ENCODE measurements at regions not wholly inside any gene's neighbourhood (a gene's known extent, or its start where the extent isn't known, plus 50 kb on each side); places are given as distances from the start of the nearest gene placed in this dataset.

DNA sequence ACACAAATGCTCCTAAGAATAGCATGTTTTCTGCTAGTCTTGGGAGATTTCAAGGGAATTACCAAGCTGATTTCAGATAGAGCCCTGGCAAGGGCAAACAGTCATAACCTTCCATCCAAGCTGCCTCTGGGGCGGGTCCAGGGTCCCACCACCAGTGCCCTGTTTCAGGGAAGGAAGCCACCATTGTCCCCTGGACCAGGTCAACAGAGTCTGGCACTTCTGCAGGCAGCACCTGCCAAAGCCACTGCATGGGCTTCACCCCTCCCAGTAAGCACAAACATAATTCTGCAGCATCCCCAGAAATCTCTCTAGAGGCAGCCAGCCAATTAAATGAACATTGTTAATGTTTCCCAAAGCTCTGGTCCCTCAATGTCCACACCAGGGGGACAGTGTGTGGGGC, 143.0 kb downstream of the SALL1 start:
- TF ChIP-seq, protein P1, sequence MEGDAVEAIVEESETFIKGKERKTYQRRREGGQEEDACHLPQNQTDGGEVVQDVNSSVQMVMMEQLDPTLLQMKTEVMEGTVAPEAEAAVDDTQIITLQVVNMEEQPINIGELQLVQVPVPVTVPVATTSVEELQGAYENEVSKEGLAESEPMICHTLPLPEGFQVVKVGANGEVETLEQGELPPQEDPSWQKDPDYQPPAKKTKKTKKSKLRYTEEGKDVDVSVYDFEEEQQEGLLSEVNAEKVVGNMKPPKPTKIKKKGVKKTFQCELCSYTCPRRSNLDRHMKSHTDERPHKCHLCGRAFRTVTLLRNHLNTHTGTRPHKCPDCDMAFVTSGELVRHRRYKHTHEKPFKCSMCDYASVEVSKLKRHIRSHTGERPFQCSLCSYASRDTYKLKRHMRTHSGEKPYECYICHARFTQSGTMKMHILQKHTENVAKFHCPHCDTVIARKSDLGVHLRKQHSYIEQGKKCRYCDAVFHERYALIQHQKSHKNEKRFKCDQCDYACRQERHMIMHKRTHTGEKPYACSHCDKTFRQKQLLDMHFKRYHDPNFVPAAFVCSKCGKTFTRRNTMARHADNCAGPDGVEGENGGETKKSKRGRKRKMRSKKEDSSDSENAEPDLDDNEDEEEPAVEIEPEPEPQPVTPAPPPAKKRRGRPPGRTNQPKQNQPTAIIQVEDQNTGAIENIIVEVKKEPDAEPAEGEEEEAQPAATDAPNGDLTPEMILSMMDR (IDR thresholded peaks at IDR 0.05; ENCODE audit: insufficient read depth, low read depth, low read length), result no peak
- TF ChIP-seq EZH2 (IDR thresholded peaks at IDR 0.05; ENCODE audit: insufficient read depth, low read length), result no peak
